Effector memory CD8-positive, alpha-beta T cell (primary cell): ENCODE measurements at regions not wholly inside any gene's neighbourhood (a gene's known extent, or its start where the extent isn't known, plus 50 kb on each side); places are given as distances from the start of the nearest gene placed in this dataset.

Source experiments
- ATAC-seq: fragments of 150-1000 bp; cut with Tn5 transposase; replicated peaks from 2 replicates; pipeline ENCODE4 v1.10.0; 2021; ENCODE audit warnings: mild to moderate bottlenecking, moderate library complexity
- DNase-seq, 3 experiments: peaks; one replicate each; pipeline ENCODE4 v3.0.0; 2021
- H3K27ac Mint-ChIP-seq, 2 donors: one replicate each; pipeline ENCODE4 v1.8.0; 2022; ENCODE audit warnings: mild to moderate bottlenecking in 2 of 2, mixed read lengths in 2 of 2, moderate library complexity in 2 of 2
- H3K27me3 Mint-ChIP-seq, 2 donors: one replicate each; pipeline ENCODE4 v1.8.0; 2022; ENCODE audit warnings: mixed read lengths in 2 of 2
- H3K36me3 Mint-ChIP-seq: one replicate; pipeline ENCODE4 v1.8.0; 2022; ENCODE audit warnings: mild to moderate bottlenecking, moderate library complexity, mixed read lengths; ENCODE audit not compliant: insufficient read depth
- H3K4me1 Mint-ChIP-seq, 2 donors: one replicate each; pipeline ENCODE4 v1.8.0; 2022; ENCODE audit warnings: low read depth in 2 of 2, mixed read lengths in 2 of 2
- H3K4me3 Mint-ChIP-seq, 2 donors: one replicate each; pipeline ENCODE4 v1.8.0; 2022; ENCODE audit warnings: mild to moderate bottlenecking in 2 of 2, mixed read lengths in 2 of 2, moderate library complexity in 2 of 2
- H3K9me3 Mint-ChIP-seq, 2 donors: one replicate each; pipeline ENCODE4 v1.8.0; 2022; ENCODE audit warnings: mixed read lengths in 2 of 2

GRCh38 chr7:96430356-96430755, 108.5 kb upstream of the SLC25A13 start:
- no peak overlapping the region for H3K4me3 Mint-ChIP-seq
- no peak for DNase-seq
- ATAC-seq, result no peak

GRCh38 chr7:96427143-96427542, 105.2 kb upstream of the SLC25A13 start:
- Mint-ChIP-seq H3K27ac (no peak overlapping the region), H3K4me3 (no peak overlapping the region), H3K4me1 (no peaks in the 10 kb centered on the region), H3K27me3 (peaks cover 32 to 41% of the 10 kb centered on the region in 2 donors), H3K9me3 (no peaks in the 10 kb centered on the region), H3K36me3 (no peaks in the 10 kb centered on the region)
- no peak for ATAC-seq
- DNase-seq, result no peak

More at GRCh38 chr7:96430356-96430755, 108.5 kb upstream of the SLC25A13 start:
- Mint-ChIP-seq H3K27ac (no peak overlapping the region), H3K36me3 (no peaks in the 10 kb centered on the region), H3K4me1 (no peaks in the 10 kb centered on the region), H3K9me3 (no peaks in the 10 kb centered on the region), H3K27me3 (peaks cover 39 to 51% of the 10 kb centered on the region in 2 donors)

DNA sequence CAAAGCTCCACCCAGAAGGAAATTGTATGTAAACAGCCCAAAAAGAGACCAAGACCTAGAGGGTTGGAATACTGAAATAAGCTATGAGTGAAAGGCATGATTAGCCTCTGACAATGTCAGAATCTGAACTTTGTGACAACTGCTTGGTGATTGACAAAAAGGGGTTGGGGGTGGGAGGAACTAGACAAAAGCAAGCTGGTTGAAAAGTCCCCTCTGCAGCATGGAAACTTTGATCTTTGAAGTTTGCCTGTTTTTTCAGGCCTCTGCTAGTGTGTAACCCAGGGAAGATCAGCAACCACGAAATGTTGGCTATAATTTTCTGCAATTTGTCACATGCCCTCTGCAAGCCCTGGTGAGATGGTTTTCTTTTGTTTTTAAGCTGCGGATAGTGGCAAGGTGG, 104.8 kb upstream of the SLC25A13 start:
- Mint-ChIP-seq H3K4me1 (no peaks in the 10 kb centered on the region), H3K9me3 (no peaks in the 10 kb centered on the region), H3K27ac (no peak overlapping the region), H3K27me3 (peaks cover 32 to 41% of the 10 kb centered on the region in 2 donors), H3K36me3 (no peaks in the 10 kb centered on the region), H3K4me3 (no peak overlapping the region)
- DNase-seq (no peak), ATAC-seq (no peak)

- Mint-ChIP-seq H3K9me3 (no peaks in the 10 kb centered on the region), H3K36me3 (no peaks in the 10 kb centered on the region), H3K4me1 (no peaks in the 10 kb centered on the region), H3K27me3 (peaks cover 32 to 41% of the 10 kb centered on the region in 2 donors), H3K4me3 (no peak overlapping the region), H3K27ac (no peak overlapping the region)
- DNase-seq (no peak), ATAC-seq (no peak)
Observed at GRCh38 chr7:96426027-96426426, 104.1 kb upstream of the SLC25A13 start.

DNA sequence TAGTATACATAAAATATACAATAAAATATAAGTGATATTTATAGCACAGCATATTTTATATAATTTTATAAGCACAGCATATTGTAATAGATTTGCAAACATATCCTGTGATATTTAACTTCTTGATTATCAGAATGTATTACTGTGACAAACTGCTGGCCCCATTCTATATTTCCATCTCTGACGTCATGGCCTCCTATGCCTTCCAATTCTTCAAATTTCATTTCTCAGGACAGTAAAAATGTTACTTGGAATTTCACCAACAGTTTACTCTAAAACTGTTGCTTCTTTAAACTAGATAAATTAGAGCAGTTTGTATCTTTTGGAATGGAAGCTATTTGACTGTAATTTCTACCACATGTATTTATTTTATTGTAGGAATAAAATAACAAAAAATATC, 102.5 kb upstream of the SLC25A13 start:
- ATAC-seq (no peak), DNase-seq (no peak)
- Mint-ChIP-seq H3K9me3 (no peaks in the 10 kb centered on the region), H3K27me3 (peaks cover 25 to 34% of the 10 kb centered on the region in 2 donors), H3K4me1 (no peaks in the 10 kb centered on the region), H3K4me3 (no peak overlapping the region), H3K27ac (no peak overlapping the region), H3K36me3 (no peaks in the 10 kb centered on the region)

GRCh38 chr7:96422388-96422787, 100.5 kb upstream of the SLC25A13 start:
- Mint-ChIP-seq H3K4me3 (no peak overlapping the region), H3K27ac (no peak overlapping the region), H3K4me1 (no peaks in the 10 kb centered on the region), H3K27me3 (peaks cover 11 to 16% of the 10 kb centered on the region in 2 donors), H3K9me3 (no peaks in the 10 kb centered on the region), H3K36me3 (no peaks in the 10 kb centered on the region)
- DNase-seq, result no peak
- no peak for ATAC-seq

- no peak for ATAC-seq
- no peaks in the 10 kb centered on the region for H3K4me1 Mint-ChIP-seq
- no peak for DNase-seq
Observed at GRCh38 chr7:96418581-96418980, 96.7 kb upstream of the SLC25A13 start.

GRCh38 chr7:96417784-96418183, 95.9 kb upstream of the SLC25A13 start:
- H3K27ac Mint-ChIP-seq, result no peak overlapping the region
- H3K4me3 Mint-ChIP-seq, result no peak overlapping the region
- H3K27me3 Mint-ChIP-seq, result peaks cover 16 to 18% of the 10 kb centered on the region in 2 donors
- no peaks in the 10 kb centered on the region for H3K9me3 Mint-ChIP-seq
- ATAC-seq, result no peak
- no peaks in the 10 kb centered on the region for H3K36me3 Mint-ChIP-seq
- no peaks in the 10 kb centered on the region for H3K4me1 Mint-ChIP-seq
- no peak for DNase-seq

More at GRCh38 chr7:96418581-96418980, 96.7 kb upstream of the SLC25A13 start:
- Mint-ChIP-seq H3K36me3 (no peaks in the 10 kb centered on the region), H3K9me3 (no peaks in the 10 kb centered on the region), H3K27me3 (peaks cover 13 to 18% of the 10 kb centered on the region in 2 donors), H3K4me3 (no peak overlapping the region), H3K27ac (no peak overlapping the region)

DNA sequence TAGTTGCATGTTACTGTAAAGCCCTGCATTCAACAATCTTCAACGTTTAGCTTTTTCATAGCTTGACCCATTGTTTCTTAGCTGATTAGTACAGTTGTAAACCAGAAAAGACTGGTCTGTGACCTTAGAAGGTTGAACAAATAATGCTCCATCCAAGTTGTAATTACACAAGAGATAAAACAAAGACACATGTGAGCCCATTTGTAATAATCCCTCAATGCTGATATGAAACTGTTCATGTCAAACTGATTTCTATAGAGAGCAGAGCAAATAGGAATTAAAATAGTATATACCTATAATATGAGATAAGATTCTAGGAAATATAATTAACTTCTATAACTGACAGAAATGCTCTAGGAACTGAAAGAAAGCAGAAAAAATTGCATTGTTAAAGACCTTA, 94.7 kb upstream of the SLC25A13 start:
- ATAC-seq (no peak), DNase-seq (no peak)
- Mint-ChIP-seq H3K27ac (no peak overlapping the region), H3K4me1 (no peaks in the 10 kb centered on the region), H3K27me3 (peaks cover 18% of the 10 kb centered on the region in 2 donors), H3K9me3 (no peaks in the 10 kb centered on the region), H3K4me3 (no peak overlapping the region), H3K36me3 (no peaks in the 10 kb centered on the region)

- H3K4me1 Mint-ChIP-seq, result no peaks in the 10 kb centered on the region
- no peak overlapping the region for H3K27ac Mint-ChIP-seq
- no peak for ATAC-seq
Observed at GRCh38 chr7:96416116-96416515, 94.2 kb upstream of the SLC25A13 start.

DNA sequence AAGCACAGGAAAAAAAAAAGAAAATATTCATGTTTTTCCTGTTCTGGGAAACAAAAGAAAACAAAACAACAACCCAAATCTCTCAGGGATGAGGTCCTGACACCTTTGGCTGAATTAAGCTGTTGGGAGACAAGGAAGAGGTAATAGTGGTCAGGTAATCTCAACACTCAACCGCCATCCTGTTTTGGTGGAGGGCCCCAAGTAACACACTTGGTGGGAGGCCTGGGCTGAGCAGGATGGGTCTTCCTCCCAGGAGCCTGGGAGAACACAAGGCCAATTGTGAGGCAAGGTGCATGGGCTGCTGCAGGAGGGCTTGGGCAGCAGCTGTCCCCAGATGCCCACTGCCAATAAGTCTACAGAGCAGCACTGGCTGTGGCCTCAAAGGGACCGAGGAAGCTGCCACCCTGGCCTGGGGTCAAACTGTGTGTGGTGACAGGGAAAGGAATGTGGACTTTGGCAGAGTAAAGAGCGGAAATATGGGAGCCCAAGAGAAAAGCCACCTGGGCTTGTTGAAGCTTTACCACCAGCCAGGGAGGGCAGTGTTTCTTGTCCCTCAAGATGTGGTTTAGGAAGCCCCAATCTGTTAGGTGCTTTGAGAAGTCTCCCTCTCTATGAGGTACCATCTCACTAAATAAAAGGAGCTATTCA, 93.5 kb upstream of the SLC25A13 start:
- Mint-ChIP-seq H3K4me3 (no peak overlapping the region), H3K27ac (no peak overlapping the region), H3K27me3 (peaks cover 18% of the 10 kb centered on the region in 2 donors), H3K4me1 (no peaks in the 10 kb centered on the region), H3K9me3 (no peaks in the 10 kb centered on the region), H3K36me3 (peaks cover 2% of the 10 kb centered on the region)
- ATAC-seq (no peak), DNase-seq (no peak)

More at GRCh38 chr7:96416116-96416515, 94.2 kb upstream of the SLC25A13 start:
- Mint-ChIP-seq H3K4me3 (no peak overlapping the region), H3K36me3 (peaks cover 2% of the 10 kb centered on the region), H3K9me3 (no peaks in the 10 kb centered on the region), H3K27me3 (peaks cover 18% of the 10 kb centered on the region in 2 donors)
- no peak for DNase-seq

DNA sequence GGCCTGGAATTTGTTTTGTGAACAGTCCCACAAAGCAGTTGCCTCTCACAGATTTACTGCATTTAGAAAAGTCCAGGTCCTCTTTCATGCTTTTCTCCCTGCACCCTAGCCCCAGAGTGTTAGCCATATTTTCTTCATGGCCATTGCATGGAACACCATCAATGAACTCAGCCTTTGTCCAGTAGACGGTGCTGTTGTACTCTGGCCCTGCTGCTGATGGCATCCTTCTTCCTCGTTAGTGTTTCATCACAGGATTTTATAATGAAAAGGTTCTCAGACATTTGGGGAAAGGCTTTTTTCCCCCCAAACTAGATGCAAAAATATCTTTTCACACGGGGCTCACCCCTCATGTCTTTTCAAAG, 93.0 kb upstream of the SLC25A13 start:
- Mint-ChIP-seq H3K4me1 (no peaks in the 10 kb centered on the region), H3K4me3 (no peak overlapping the region), H3K27ac (no peak overlapping the region), H3K9me3 (no peaks in the 10 kb centered on the region), H3K36me3 (peaks cover 2% of the 10 kb centered on the region), H3K27me3 (peaks cover 18 to 23% of the 10 kb centered on the region in 2 donors)
- peak; percentile 2 to 22 (median 7) for DNase-seq
- ATAC-seq, result peak; percentile 47

- H3K4me3 Mint-ChIP-seq, result no peak overlapping the region
- no peaks in the 10 kb centered on the region for H3K4me1 Mint-ChIP-seq
- no peaks in the 10 kb centered on the region for H3K9me3 Mint-ChIP-seq
- no peak for DNase-seq
- peaks cover 2% of the 10 kb centered on the region for H3K36me3 Mint-ChIP-seq
- no peak for ATAC-seq
- peaks cover 27 to 34% of the 10 kb centered on the region in 2 donors for H3K27me3 Mint-ChIP-seq
- no peak overlapping the region for H3K27ac Mint-ChIP-seq
Observed at GRCh38 chr7:96410126-96410839, 88.4 kb upstream of the SLC25A13 start.

DNA sequence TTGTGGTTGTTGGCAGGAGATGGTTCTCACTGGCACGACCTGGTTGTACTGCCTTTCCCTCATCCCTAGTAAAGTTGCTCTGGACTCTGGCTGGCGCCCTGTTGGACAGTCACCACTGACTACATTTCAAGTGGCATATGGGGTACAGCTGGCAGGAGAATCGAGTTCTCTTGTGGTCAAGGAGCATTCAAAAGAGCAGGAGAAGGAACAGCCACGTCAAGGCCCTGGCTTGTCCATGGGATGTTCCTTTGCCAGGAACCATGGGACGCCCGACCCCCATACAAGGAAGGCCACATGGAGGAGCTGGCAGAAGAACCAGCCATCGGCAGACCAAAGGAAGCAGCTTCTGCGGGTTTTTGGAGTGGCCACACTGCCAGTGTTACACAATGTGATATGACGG, 87.0 kb upstream of the SLC25A13 start:
- Mint-ChIP-seq H3K36me3 (peaks cover 2% of the 10 kb centered on the region), H3K9me3 (no peaks in the 10 kb centered on the region), H3K27ac (no peak overlapping the region), H3K27me3 (peaks cover 24 to 34% of the 10 kb centered on the region in 2 donors), H3K4me3 (no peak overlapping the region), H3K4me1 (no peaks in the 10 kb centered on the region)
- DNase-seq, result no peak
- no peak for ATAC-seq
